GM19043 (cell line): ENCODE measurements at regions not wholly inside any gene's neighbourhood (a gene's known extent, or its start where the extent isn't known, plus 50 kb on each side); places are given as distances from the start of the nearest gene placed in this dataset.

Source experiments
- ATAC-seq: cut with Tn5 transposase; IDR thresholded peaks from one replicate; pipeline ENCODE4 v1.9.1; 2021; ENCODE audit warnings: low read depth; ENCODE audit not compliant: unreplicated experiment

DNA sequence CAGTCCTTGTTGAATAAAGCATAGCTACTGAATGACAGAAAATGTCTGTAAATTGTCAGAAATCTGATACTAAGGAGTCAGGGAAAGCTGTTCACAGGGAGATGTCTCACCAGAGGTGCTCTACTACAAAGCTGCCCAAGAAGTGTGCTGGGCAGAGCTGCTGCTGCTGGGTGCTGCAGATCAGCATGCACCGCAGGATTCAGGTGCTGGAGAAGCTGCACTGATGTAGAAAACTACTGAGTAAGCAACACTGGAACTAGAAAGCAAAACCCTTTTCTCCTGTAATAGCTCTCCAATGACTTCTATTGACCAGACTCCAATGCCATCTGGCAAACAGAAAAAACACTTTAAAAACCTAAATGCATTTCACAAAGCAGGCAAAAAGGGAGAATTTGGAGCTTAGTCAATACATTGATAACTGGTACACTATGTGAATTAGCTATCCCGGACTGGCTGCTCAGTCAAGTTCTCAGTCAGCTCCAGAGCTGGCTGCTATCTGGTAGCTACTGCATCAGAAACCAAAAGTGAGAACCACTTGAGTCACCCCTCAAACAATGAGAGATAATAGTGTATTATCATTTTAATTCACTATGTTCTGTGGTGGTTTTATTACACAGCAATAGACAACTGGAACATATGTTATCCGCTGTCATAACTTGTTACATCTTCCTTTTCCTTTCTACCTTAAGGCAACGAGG, 493.1 kb downstream of the CPS1 start:
- ATAC-seq, result no peak

DNA sequence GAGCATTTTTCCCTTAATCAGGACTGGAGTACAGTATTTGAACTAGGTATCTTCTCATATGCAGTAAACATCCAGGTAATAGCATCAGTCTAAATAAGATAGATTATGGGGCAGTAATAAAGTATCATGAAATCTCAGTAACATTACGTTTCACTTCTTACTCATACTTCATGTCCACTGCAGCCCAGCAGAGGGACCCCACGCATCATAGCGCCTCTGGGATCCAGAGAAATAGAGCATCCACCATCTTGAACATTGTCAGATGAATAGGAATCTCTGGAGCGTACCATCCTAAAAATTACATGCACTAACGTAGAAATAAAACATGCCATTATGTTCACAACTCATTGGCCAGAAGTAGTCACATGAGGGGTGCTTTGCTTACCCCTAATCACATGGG, 499.0 kb downstream of the CPS1 start:
- ATAC-seq, result no peak

DNA sequence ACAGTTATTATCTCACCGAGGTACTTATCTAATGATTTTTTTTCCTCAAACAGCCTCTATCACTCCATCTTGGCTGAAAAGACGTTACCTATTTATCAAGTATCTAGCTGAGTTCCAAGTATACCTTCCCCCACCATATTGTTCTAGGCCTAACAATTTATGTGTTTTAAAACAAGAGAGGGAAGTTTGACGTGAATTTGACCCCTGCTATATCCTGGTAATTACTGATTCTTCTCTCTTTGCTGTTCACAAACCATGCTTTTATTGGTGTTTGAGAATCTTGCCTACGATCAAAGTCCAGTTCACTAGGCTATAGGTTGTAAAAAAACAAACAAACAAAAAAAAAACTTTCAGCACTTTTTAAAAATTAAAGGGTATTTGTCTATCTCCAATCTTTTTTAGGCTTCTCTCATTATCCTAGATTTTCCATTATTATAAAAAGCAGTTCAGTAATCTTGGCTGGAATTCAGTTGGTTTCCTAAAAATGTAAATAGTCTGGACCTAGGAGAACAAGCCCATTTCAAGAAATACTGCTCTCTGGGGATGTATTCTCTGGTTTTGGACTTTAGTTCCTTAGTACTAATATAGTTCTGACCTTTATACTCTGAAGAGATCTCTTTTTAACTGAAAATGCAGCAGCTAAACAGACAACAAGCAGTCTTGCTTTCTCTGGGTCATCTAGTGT, 505.4 kb downstream of the CPS1 start:
- no peak for ATAC-seq

DNA sequence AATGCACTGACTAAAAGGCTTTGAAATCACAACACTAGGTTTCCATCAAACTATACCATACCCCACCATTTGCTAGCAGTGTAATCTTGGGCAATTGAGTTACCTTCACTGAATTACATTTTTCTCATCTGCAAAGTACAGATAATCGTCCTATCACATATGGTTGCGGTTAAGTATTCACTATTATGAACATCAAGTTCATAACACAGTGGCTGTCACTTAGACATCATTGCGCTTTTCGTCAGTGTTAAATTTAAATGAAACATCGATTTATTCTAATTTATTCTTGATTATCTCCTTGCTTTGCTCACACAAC, 505.9 kb downstream of the CPS1 start:
- ATAC-seq, result no peak

DNA sequence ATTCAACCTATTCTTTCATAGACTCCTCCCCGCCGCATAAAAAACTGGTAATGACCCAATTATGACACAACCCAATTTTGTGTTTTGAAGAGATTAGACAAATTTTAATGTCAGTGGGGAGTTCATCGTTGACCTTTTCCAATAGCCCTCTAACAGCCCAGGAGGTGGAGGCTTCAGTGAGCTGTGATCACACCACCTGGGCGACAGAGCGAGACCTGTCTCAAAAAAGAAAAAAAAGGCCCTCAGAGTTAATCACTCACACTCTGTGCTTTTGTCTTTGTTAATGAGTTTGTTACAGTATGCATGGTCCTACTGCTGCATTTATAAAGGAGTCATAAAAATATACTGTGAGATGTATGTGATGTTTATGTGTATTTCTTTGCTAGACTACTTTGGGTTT, 510.6 kb downstream of the CPS1 start:
- ATAC-seq, result no peak

DNA sequence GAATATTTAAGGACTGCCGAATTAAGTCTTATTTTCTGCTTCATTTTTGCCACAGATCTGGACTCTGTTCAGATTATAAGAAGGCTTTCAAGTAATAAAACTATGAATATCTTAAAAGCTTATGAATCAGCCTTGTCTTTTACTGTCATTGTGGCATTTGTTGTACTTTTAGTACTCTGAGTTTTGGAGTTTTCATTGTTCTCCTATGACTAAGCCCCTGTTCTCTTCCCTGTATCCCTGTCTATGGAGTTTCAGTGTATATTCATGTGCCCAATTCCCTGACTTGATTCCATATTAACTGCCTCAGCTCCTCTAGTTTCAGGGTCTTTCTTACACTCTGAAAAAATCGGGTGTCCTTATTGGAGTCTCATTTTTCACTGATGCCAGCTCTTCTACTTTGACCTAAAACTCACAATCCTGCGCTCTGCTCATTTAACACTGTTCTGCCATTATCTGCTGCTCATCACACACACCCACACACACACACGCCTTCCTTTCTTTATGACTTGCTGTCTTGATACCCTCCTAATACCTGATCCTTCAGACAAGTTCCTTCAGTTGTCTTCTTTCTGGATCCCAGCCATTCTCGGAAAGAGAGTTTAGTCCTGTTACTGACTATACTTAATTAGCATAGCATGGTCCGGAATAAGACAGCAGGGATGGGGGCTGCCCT, 511.8 kb downstream of the CPS1 start:
- ATAC-seq, result no peak

DNA sequence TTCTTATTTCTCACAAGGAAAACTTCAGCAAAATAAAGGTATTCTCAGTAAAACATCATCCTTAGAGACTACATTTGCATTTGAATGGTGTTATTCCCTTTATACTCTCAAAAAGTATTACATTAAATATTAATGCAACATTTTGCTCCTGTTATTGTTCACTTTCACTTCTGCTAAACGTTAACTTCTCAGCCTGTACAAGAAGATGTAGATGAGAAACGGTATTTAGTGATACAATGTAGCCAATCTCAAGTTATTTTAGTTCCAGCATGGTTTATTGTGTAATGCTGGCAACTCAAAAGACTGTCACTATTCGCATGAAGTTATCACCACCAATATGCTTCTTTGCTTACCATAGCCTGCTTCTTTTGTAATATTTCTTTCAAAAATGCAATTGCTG, 514.1 kb downstream of the CPS1 start:
- ATAC-seq, result no peak

DNA sequence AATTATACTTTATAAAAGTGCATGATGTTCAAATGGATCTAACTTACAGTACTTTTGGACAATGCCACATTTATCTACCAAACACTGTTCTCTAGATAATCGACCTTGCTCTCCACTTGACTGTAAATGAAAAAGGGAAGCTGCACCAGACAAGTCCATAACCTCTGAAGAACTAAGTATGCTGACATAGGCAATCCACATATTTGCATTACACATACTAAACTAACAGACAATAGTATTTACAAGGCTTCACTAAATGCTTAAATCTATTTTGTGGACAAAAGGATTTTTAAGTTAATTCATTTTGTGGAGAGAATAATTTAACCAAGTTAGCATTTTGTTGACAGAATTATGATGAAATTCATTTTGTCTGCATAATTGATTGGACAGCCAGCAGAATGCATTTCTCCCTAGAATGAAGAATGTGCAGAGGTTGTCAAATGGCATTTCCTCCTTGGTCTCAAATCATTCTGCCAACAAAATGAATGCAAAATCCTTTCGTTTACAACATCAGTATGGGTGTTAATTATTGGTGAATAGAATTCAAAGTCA, 520.9 kb downstream of the CPS1 start:
- ATAC-seq, result no peak

DNA sequence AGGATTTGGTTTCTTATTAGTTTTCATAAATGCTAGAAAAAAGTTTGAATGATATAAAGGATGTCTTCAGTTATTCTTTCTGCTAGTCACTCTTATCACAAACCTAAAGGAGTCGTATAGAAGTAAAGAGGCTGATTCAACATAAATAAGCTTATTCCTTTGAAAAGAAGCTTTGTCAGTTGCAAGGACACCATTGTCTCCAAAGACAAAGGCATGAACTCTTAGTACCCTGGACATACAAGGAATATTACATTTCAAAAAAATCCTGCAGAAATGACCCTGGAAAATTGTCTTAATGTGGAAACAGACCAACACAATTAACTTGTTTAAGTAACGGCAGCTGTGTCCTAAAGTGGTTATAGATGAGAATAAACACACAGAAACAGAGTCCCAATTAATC, 528.0 kb downstream of the CPS1 start:
- ATAC-seq, result no peak

DNA sequence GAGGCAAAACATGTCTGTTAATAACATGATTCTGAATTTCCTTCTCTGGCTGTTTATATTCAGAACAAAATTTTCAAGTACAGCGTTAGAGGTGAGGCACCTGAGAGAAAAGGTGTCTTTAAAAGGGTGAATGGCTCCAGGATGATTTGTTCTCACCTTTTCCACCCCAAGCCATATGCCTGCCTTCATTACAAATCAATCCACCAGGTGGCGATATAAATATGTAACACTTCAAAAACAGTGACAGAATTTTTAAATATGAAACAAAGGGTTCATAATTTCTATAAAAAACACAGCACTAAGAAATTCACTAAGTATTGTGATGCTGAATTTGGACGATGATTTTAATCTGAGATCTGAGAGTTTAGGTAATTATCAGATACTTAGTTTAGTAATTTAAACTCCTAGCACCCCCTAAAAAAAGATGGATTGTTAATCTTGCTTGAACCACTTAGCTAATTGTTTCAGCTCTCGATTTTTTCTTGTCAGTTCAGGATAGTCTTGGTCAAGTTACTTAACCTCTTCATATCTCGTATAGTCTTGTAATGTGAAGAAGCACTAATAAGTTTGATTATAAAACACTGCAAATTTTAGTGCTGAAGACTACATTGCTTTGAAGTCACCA, 528.8 kb downstream of the CPS1 start:
- ATAC-seq, result peak; percentile 54

DNA sequence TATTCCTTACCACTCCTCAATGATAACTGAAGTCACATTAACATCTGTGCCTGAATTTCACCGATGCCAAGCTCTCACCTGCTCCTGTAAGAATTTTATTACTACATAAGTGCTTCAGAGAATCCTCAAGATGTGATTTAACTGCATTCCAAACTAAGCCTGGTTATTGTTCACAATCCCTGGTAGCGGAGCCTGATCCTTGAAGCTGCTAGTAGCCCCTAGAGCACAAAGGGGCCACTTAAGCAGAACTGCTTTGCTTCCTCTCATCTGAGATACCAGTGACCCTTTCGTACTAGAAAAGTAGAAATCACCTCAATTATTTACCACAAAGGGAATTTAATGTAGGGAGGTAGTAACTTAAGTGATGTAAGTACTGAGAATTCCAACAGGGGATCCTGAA, 529.6 kb downstream of the CPS1 start:
- no peak for ATAC-seq

DNA sequence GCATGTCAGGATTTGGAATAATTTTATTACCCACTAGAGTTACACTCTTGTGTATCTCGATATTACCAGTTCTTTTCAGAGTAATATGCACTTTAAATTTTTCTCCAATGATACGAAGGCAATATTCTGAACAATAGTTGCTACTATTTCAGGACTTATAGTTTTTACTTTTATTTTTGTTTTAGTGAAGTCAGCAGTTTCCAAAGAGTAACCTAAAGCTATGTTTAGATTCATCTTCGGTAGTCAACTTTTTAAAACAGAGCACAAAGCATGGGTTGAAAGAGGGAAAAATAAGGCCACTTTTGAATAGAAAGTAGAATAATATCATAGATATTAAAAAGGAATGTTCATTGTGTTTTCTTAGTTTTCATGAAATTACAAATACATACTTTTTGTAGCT, 532.7 kb downstream of the CPS1 start:
- ATAC-seq, result no peak

DNA sequence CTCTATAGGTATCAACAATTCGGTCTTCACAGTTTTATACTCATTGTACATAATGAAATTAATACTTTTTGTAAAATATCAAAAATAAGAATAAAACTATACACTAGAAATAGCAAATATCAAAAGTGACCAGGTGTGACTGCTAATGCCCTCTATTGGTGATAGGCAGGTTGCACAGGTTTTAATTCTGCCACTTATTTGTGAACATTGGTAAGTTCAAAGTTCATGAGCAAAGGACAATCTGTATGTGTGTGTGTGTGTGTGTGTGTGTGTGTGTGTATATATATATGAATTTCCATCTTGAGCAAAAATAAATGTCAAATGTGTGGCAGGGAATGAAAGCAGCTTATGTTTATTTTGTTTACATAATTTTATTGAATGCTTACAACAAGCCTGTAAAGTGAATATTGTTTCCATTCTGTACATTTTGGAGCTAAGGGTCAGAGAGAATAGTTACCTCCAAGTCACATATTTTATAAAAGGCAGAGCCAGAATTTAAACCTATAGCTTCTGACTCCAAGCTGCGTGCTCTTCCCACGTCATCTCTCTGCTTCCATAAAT, 537.4 kb downstream of the CPS1 start:
- no peak for ATAC-seq

DNA sequence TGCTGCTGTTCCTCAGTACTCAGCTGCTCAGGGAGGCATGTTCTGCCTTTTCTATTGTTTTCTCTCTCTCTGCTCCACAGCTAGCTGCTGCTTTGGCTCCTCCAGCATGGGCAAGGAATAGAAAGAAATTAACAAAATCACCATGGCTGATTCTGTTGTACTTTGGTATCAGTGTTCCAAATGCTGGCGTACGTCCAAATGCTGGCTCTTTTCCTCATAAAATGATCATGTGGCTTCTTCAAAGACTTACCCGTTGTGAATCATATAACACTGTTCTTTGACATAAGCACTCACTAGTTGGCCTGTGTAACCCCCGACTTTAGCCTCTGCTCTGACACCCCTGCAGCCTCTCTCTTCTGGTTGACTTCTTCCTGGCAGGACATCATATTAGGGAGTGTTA, 547.6 kb downstream of the CPS1 start:
- ATAC-seq, result no peak

DNA sequence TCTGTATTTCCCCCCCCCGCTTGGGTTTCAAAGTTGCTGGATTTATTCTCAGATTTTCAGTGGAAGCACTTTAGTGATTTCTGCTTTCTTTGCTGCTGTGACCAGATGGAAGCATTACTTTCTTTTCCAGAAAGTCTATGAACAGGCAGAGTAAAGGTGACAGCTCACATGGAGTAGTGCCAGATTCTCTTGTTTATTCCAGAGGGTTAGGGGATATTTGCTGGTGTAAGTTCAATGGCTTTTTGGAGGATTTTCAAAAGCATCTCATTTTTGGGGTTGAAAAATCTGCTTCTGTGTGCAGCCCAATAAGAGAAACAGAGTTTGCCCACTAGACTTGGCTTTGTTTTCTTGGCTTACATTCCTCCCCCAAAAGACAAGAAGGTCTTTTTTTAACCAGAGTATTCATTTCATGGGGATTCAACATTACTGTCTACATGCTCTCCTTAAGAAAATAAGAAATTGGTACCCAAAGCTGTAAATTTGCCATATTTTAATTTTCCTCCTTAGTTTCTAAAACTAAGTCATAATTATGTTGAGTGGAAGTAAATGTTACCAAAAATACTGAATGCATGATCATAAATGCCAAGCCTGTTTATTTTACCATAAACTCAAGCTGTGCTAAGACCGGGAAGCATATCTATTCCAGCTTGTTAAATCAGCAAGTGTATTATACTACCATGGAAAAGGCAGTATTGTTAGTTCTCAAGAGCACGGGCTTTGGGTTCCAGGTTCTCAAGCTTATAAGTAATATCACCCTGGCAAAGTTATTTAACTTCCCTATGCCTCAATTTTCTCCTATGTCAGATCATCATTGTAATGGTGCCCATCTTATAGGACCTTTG, 557.2 kb downstream of the CPS1 start:
- no peak for ATAC-seq

DNA sequence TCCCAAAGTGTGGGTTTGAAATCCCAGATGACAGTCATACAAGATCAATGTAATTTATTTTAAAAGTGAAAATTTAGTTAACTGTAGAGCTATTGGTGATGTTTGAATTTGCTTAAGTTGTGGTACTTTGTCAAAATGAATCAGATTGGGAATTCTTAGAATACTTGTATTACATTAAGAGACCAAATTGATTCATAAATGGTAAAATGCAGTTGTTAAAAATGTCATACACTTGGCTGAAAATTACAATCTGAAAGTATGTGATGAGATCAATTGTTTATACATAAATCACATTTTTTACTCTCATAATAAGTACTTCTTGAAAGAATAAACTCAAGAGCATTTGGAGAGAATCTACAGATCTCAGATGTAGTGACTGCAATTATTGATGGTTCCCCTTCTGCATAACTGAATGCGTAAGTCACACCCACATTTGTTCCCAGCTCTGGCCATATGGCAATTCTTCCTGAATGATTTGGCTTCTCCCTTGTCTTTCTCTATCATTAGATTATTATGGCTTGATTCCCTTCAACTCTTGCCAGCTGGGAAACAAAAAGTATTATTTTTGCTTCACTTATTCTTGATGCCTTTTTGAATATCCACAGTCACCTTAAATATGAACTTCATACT, 558.5 kb downstream of the CPS1 start:
- ATAC-seq, result no peak

DNA sequence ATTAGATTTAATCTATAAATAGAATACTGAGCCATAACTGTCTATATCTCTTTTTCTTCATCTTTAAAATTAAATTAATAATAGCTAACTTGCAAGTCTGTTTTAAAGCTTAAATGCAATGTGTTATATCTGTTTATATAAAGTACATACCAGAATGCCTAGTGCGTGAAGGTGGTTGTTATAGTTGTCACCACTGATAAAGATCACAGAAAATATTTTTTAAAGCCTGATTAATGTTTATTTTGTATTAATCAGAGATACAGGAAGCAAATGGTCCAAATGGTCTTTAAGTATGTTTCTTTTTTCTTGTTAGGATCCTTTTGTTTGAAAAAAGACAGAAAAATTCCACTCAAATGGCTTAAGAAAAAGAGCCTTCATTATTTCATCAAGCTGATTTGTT, 560.6 kb downstream of the CPS1 start:
- ATAC-seq, result no peak

DNA sequence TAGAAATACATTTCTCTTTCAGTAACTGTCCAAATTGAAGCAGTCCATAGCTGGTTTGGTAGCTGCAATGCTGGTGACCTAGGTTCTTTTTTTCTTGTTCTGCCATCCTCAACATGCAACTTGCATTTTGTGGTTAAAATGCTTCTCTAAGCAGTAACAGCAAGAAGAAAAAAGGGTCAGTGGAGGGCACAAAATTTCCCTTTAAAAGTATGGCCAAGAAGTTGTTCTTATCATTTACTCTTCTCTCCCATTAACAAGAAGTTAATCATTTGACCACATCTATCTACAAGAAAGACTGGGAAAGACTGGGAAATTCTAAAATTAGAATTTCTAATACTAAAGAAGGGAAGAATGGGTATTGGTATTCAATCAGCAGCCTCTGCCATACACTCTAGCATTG, 569.9 kb downstream of the CPS1 start:
- no peak for ATAC-seq

DNA sequence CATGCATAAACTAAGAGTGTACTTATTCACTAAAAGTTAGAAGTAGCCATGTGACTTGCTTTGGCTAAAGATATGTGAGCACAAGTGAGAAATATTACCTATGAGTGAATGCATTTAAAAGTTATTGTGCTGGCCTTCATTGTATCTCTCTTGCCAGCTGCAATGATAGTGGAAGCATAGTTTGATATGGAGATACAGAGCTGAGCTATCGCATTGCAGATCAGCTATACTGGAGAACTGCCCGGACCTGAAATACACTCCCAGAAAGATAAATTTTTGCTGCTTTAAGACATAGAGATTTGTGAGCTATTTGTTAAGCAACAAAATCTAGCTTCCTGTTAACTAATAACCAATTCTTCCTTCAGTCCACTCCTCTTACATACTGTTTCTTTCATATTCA, 571.1 kb downstream of the CPS1 start:
- ATAC-seq, result no peak

DNA sequence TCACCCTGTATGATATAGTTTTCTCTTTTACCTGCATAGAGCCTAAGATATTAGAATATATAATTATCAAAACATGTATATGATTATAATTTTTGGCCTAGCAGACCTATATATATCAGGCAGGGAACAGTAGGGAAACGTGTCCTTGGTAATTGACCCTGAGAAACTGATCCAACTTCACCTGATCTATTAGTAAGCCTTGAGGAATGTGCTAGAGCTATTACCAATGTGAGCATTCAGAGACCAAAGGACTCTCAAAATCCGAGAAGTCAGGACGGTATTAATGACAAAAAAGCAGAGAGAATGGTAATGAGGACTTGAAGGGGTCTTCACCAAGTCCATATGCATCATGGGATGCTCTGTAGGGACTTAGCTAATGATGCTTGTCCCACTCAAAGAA, 571.9 kb downstream of the CPS1 start:
- no peak for ATAC-seq
